ENCODE measurements at regions not wholly inside any gene's neighbourhood (a gene's known extent, or its start where the extent isn't known, plus 50 kb on each side); places are given as distances from the start of the nearest gene placed in this dataset.
"Not testable (repeated sequence)": the region's sequence is repeated elsewhere in the genome, so short reads cannot be mapped to it uniquely, and the experiment has no call there.

DNA sequence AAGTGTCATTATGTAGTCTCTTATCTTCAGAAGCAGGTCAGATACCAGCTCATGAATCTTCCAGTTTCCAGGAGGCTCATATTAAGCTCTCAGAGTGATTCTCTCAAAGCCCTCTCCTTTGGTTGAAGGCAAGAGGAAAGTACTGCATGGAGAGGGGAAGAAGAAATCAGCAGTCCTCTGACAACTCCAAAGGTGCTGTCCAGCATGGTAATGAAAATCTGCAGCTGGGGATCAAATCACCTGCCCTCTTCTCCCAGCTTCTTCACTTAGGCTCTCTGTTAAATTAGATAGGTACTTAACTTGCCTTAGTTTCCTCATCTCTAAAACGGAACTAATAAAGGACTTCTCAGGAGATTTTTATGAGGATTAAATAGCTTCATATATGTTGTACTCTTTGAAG, 738.8 kb upstream of the GOLIM4 start:
- DNase-seq: no peak

DNA sequence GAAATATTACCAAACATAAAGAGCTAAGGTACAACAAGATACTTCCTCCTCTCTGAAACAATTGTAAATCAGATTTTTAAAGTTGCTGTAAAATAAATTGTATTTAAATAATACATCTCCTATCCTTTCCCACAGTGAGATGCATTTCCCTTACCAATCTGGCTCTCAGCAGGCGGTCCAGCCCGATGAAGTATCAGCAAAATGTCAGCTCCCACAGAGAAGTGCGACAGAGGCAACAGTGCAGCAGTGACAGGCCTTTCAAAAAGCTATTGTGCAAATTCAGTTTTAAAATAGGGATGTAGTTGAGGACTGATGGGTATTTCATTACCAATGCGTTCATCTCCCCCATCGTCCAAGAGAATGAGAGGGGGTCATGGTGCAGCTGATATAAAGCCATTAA, 733.2 kb upstream of the GOLIM4 start:
- DNase-seq: no peak

DNA sequence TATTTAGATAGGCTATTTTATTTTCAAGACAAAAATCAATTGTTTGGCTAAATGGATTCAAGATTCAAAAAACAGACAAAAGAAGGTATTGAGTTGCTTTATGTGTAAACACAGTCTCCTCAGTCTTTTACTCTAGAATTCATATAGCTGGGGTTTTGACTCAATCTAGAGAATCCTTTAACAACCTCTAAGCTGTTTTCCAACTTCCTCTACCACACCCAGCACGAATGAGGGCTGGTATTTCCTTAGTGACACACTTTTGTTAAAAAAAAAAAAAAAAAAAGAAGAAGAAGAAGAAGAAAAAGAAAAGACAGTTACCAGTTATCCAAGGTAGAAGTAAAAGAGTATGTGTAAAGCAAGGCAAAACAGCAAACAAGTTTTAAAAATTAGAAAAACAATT, 732.8 kb upstream of the GOLIM4 start:
- DNase-seq: no peak

DNA sequence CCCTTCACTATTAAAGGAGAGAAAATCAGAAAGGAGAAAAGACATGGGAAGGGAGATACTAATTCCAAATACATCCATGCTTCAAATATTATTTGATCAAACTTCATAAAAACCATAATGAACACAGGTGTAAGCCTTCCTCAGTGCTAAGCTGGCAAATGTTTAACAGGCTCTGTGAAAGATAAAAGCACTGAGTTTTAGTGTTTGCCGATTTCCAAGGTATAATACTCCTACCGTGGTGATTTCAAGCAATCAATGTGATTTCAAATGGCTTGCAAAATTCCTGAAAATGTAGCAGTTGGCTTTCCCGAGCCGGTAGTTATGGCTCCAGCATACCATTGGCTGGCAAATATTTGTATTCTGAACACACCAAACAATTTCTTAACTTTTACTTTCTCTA, 732.3 kb upstream of the GOLIM4 start:
- no peak for DNase-seq

DNA sequence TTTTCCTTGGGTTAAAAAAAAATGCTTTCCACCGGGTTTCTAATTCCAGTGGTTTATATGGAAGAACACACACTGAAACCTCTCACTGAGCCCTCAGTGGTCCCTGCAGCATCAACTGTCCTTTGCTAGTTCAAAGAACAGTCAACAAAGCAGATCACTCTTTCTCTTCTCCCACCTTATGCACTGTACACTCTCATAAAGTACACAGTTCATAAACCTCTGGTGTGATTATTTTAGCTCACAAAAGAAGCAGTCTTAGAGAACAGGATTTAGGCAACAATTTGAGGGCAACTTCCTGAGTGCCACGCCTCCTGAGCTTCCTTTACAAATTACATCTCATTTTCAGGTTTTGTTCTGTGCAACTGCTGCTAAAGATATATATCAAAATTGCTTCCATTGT, 728.4 kb upstream of the GOLIM4 start:
- no peak for DNase-seq

DNA sequence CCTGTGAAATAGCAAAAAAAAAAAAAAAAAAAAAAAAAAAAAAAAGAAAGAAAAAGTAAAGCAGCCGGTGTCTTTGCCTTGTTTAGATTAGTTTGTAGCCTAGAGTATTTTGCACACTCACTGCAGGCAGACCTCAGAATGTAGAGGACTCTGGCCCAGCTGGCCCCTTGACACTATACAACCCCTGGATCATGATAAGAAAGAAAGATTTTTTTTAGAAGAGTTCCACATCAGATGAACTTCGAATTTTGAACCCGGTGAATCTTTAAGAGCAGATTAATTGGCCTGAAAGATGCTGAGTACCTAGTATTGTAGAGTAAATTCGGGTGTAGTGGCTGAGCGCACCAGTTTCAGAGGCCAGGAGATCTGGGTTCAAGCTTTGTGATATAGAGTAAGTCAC, 727.7 kb upstream of the GOLIM4 start:
- DNase-seq: no peak

DNA sequence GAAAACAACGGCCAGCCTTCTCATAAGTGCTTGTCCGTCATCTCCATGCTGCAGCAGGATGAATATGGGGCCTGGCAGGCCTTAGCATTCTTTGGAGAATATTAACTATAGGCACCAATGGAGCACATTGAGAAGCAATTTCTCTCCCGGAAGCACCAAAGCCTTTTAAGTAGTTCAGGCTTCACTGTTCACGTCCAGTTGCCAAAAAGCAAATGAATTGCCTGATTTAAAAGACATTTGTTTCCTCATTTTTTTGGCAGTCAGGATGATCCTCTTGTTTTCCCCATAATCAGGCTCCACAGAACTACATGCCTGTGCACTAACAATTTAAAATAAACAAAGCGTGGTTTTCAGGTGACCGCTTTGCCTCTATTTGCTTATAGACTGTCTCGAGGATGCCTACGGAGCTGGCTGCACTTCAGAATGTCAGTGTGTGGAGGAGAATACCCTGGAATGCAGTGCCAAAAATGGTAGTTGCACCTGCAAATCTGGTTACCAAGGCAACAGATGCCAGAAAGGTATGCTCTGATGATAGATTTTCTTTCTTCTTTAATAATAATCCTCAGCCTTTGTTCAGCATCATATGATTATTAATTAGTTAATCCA, 725.2 kb upstream of the GOLIM4 start:
- DNase-seq: no peak

DNA sequence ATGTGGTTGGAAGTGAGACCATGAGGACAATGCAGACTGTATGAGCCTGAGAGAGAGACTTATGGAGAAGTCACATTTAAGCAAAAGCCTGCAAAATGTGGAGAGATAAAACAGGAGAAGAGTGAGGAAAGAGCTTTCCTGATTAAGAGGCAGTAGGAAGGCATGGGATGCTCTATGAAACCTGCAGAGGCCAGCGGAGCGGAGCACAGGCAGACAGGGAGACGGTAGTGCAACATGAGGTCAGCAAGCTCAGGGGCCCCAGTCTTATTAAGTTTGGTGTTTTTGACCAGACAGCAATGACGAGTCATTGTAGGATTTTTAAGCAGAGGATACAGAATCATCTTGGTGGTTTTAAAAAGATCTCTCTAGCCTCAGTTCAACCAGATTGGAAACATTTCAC, 721.5 kb upstream of the GOLIM4 start:
- DNase-seq: no peak

DNA sequence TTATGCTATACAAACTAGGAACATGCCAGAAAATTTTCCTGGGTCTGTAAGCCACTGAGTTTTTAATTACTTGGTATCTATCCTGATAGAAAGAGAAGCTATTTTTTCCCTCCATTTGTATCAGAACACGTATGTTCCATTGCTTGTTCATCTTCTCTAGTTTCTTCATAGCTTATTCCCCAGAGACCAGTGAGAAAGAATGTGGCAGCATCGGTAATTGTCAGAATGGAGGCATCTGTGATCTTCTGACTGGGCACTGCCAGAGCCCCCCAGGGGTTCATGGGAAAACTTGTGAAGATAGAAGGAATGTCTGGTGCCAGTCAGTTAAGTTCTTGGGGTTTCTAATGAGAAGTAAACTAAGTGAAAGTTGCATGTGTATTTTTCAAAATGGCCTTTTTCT, 720.2 kb upstream of the GOLIM4 start:
- DNase-seq: no peak

DNA sequence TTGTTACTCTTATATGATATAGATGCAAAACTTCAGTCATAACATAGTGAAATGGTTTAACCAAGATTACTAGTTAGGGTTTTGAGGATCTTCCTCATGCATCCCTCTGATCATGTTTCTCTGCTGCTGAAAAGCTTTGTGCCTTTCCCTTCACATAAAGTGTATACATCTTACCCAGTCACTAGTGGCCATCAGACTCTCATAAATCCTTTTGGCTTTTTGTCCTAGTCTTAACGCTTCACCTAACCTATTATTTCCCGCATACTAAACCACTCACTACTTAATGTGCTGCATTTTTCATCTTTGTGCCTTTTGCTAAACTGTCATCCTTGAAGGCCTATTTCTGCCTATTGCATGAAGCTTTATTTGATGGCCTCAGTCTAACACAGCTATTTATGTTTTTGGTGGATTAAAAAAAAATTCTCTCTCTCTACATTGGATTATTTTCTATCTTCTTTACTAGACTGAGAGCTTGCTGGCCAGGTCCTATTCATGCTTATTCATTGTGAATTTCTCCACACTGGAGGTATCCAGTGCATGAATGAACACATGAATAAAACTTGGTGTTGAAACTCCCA, 717.6 kb upstream of the GOLIM4 start:
- DNase-seq: no peak

DNA sequence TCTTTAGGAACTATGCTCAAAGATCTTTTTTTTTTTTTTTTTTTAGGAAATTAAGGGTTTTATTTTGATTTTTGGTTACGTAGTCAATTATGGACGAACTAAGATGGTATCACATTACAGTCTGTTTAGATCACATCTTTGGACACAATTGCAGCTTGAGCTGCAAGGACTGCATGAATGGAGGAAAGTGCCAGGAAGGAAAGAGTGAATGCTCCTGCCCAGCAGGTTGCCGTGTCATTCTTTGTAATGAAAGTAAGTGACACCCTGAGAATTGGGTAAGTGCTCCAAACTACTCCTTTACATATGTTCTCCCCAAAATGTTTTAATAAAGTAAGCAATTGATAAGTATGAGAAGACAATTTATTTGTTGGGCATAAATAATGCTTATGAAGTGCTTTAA, 716.5 kb upstream of the GOLIM4 start:
- no peak for DNase-seq

DNA sequence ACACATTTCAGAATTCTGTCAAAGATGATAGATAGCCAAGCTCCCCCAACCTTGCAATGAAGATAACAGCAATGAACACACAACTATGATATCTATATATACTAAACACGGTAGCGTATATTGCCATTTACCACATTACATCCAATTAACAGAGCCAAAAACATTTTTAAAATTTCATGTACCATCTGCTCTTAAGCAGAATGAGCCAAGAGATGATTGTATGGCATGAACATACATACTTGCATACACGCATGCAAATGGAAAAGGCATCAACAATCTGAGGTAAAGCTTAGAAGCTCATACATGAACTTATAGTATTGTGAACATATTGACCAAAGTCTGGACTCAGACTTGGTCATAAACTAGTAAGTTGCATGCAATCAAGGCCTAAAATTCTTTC, 712.9 kb upstream of the GOLIM4 start:
- DNase-seq: no peak

DNA sequence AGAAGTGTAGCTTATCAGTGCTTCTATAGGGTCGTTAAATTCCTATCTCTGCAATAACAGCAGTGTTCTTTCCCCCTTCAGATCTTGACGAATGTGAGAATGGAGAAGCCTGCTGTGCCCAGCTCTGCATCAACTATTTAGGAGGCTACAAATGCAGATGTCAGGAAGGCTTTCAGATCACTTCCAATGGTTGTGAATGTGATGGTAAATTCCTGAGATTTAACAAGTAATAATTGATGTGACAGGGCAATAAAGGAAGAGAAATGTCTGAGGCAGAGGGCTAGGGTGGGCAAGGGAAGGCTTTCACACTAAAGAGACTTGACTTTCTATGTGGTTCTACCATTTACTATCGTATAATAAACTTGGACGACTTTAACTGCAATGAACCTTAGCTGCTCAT, 711.7 kb upstream of the GOLIM4 start:
- DNase-seq: no peak

DNA sequence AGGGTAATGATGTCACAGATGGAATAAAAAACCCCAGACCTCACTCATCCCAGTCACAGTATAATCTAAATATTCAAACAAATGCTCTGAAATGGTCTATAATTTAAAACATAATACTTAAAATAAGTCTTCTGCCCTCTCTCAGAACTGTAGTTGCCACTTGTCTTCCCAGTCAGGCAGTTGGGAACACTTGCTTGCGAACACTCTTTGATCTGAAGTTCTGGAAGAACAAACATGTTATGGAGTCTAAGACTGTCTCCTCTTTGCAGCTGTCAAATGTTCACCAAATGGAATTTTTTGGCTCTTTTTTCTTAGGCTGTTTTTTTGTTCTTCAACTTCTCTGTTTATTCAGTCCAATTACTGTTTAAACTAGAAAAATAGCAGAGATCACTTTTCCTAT, 711.1 kb upstream of the GOLIM4 start:
- DNase-seq: no peak

DNA sequence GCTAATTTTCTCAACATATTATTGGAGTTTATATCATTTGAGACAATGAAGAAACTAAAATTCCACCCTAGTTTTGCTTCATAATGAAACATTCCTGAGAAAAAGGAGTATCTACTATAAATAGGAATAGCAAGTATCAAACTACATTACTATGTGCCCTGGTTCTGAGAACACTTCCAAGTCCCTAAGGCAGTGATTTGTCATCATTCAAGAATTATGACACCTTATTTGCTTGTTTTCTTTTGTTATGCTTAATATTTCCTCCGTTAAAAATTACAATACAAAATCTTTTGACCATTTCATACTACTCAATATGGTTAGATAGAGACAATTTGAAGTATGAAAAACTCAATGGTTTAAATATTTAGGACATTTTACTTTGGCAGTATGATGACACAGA, 707.8 kb upstream of the GOLIM4 start:
- no peak for DNase-seq

DNA sequence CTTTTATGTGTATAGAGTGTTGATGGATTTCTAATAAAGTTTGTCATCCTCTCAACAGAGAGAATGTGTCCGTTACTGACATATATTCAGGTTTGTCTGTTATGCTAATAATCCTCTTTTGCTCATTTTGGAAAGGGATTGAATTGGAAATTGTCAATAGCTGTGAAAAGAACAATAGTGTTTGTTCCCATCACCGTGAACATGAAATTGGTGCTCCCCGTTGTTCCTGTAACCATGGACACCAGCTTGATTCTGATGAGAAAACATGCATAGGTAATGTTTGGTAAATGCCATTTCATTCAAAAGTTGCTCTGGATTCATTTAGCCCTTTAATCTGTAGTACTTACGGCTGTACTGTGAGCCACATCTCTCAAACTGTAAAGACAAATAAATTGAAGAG, 707.0 kb upstream of the GOLIM4 start:
- no peak for DNase-seq

DNA sequence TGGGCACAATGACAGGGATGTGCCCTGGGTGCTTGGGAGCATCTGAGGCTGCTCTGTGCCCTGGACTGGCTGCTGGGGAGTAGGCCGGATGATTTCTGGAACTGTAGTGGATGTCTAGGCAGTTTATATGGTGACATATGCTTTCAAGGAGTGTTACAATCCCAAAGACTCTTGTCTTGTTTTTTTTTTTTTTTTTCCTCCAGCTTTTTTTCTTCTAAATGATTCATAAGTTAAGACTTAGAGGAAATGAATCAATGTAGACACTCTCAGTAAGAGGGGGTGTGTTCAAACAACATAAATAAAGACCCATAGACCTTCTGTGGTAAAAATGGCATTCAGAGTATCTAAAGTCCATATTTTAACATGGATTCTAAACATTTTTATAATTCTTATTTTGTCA, 706.1 kb upstream of the GOLIM4 start:
- no peak for DNase-seq

DNA sequence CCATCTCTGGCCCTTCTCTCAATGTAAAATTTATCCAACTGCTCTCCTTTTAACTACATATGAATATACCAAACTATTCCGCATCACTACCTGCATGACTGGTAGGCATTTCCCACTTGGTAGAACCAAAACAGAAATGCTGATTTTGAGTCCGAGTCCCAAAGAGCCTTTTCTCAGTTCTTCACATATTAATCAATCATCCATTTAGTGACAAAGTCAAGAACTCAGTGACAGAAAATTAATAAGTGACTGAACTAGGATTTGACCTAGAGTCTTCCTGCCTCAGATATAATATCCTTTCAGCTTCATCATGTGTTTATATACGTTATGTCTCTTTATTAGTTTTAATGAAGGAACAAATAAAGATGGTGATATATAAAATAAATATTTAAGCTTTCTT, 700.6 kb upstream of the GOLIM4 start:
- no peak for DNase-seq

DNA sequence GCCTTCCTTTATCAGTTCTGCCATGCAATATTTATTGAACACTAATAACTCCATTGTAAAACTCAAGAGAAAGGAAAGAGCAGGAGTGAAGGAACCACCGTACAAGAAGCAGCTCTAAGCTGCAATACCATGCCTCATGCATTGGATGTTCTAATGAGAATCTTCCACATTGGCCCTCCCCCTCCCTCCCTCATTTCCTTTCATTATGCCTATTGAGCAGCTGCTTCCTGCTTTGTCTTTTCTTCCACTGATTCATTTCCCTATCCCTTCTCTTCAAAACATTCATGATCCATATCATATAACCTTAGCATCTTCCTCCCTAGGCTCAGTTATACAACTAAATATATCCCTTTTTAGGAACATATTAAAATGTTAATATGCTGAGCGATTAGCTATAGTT, 698.7 kb upstream of the GOLIM4 start:
- DNase-seq: no peak

DNA sequence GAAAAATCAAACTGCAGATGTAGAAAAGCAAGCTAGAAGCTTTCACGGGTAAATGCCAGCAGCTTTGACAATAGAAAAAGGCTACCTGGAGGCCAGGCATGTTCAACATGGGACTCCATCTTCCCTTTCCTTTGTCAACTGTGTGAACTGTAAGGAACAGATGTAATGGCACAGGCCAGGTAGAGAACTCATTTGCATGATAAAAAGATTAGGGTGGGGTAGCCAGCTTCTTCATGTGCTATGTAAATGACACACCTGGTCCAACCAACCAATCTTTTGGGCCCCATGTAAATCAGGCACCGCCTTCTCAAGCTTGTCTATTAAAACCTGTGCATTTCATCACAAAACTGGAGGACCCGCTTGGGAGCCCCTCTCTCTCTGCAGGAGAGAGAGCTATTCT, 686.5 kb upstream of the GOLIM4 start:
- DNase-seq: no peak

DNA sequence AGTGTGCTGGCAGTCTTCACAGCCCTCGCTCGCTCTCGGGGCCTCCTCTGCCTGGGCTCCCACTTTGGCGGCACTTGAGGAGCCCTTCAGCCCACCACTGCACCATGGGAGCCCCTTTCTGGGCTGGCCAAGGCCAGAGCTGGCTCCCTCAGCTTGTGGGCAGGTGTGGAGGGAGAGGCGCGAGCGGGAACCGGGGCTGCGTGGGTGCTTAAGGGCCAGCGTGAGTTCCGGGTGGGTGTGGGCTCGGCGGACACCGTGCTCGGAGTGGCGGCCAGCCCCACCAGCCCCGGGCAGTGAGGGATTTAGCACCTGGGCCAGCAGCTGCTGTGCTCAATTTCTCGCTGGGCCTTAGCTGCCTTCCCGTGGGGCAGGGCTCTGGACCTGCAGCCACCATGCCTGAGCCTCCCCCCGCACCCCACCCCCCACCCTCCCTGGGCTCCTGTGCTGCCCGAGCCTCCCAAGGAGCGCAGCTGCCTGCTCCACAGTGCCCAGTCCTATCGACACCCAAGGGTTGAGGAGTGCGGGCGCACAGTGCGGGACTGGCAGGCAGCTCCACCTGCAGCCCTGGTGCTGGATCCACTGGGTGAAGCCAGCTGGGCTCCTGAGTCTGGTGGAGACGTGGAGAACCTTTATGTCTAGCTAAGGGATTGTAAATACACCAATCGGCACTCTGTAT, 684.4 kb upstream of the GOLIM4 start:
- not testable (repeated sequence) for DNase-seq

DNA sequence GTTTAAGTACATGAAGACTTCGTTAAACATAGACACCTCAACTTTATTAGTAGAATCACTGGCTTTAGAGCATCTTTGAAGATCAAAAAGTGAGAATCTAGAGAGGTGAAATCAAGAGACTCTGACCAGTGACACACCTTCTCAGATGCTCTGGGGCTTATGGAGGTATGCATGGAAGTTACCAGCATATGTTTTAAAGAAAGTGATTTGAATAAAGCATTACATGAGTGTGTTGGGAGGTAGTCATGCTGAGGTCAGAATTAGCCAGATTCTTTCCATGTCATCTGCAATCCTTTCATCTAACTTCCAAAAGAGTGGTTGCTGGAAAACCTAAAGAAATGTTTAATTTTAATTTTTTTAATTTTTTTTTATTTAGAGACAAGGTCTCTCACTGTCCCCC, 658.0 kb upstream of the GOLIM4 start:
- DNase-seq: no peak

DNA sequence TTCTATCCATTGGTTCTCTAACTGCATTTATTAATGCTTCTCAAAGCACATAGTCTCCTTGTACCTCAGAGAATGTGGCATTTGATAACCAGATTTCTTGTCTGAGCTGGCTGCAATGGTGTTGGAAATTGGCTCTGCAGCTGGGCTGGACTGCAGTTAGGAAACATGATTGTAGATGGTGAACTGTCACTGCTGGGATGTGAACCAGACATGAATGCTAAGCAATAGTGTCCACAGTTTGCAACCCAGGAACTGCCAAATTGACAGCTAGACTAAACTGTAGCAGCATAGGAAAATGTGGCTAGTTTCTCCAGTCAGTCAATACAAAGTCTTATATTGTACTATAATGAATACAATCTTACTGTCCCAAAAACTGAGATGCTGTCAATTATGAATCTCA, 656.6 kb upstream of the GOLIM4 start:
- no peak for DNase-seq

DNA sequence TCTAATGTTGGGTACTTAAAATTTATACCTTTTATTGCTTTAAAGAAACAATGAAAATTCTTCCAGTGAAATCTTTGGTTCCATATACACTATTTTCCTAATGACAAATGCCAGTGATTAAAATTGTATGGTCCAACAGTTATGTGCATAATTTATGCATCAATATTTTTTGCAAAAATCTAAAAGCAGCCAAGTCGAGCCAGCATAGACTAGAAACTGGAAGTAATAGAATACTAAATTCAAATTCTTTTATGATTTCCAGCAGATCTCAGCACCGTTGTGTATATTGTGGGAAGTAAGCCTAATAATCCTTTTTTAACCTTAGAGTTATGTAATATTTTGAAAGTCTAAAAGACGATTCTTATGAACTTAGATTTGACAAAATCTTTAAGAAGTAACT, 652.0 kb upstream of the GOLIM4 start:
- DNase-seq: no peak
